Activated naive CD4-positive, alpha-beta T cell treated with anti-CD3 and anti-CD28 coated beads, Interleukin-2, amount 10 ng/mL, durations not matched to agents 7 days and 5 days (primary cell): ENCODE measurements at regions not wholly inside any gene's neighbourhood (a gene's known extent, or its start where the extent isn't known, plus 50 kb on each side); places are given as distances from the start of the nearest gene placed in this dataset.
"Not testable (repeated sequence)": the region's sequence is repeated elsewhere in the genome, so short reads cannot be mapped to it uniquely, and the experiment has no call there.

ENCODE experiments used
- CTCF ChIA-PET: fragments of 350-600 bp; sonication (Branson Sonifier 250); formaldehyde crosslinking; loops from one replicate; lab custom pipeline; 2021; ENCODE audit warnings: antibody characterized with exemption; lab: Charles Lee
- DNase-seq: peaks from one replicate; pipeline ENCODE4 v3.0.0-alpha.2; 2020
- H3K27ac Mint-ChIP-seq: one replicate; pipeline ENCODE4 v1.8.0; 2021; ENCODE audit warnings: mild to moderate bottlenecking, moderate library complexity, mixed read lengths
- H3K27me3 Mint-ChIP-seq: one replicate; pipeline ENCODE4 v1.8.0; 2021; ENCODE audit warnings: mild to moderate bottlenecking, mixed read lengths
- H3K36me3 Mint-ChIP-seq: one replicate; pipeline ENCODE4 v1.8.0; 2021; ENCODE audit warnings: mixed read lengths
- H3K4me1 Mint-ChIP-seq: one replicate; pipeline ENCODE4 v1.8.0; 2021; ENCODE audit warnings: mixed read lengths
- H3K4me3 Mint-ChIP-seq: one replicate; pipeline ENCODE4 v1.8.0; 2021; ENCODE audit warnings: mild to moderate bottlenecking, moderate library complexity, mixed read lengths
- H3K9me3 Mint-ChIP-seq: one replicate; pipeline ENCODE4 v1.8.0; 2021; ENCODE audit warnings: mixed read lengths

- H3K4me1 Mint-ChIP-seq, H3K27ac Mint-ChIP-seq, H3K9me3 Mint-ChIP-seq, CTCF ChIA-PET, DNase-seq, H3K4me3 Mint-ChIP-seq, H3K36me3 Mint-ChIP-seq: not testable (repeated sequence)
- H3K27me3 Mint-ChIP-seq: peaks cover 29% of the 10 kb centered on the region
Measured at GRCh38 chr20:51271289-51271688, 248.4 kb upstream of the KCNG1 start.

GRCh38 chr20:51269671-51270070 lies 246.8 kb upstream of the KCNG1 start:
- no peak for DNase-seq
- Mint-ChIP-seq H3K36me3 (no peaks in the 10 kb centered on the region), H3K4me1 (no peaks in the 10 kb centered on the region), H3K27me3 (peaks cover 15% of the 10 kb centered on the region), H3K27ac (no peak overlapping the region), H3K4me3 (no peak overlapping the region), H3K9me3 (peaks cover 7% of the 10 kb centered on the region)
- CTCF ChIA-PET: interaction anchor here (1.1 kb wide), 1 partner anchor 277 kb away, joined by 4 read pairs; no protein-coding TSS in a partner anchor

- H3K9me3 Mint-ChIP-seq: peaks cover 7% of the 10 kb centered on the region
- H3K4me1 Mint-ChIP-seq: no peaks in the 10 kb centered on the region
- H3K27me3 Mint-ChIP-seq: peaks cover 8% of the 10 kb centered on the region
- CTCF ChIA-PET: no interaction called here
- no peaks in the 10 kb centered on the region for H3K36me3 Mint-ChIP-seq
- DNase-seq: no peak
- H3K27ac Mint-ChIP-seq: no peak overlapping the region
- H3K4me3 Mint-ChIP-seq: no peak overlapping the region
Measured at GRCh38 chr20:51267679-51268078, 244.8 kb upstream of the KCNG1 start.

- Mint-ChIP-seq H3K4me1 (no peaks in the 10 kb centered on the region), H3K36me3 (no peaks in the 10 kb centered on the region), H3K4me3 (no peak overlapping the region), H3K9me3 (peaks cover 7% of the 10 kb centered on the region), H3K27ac (no peak overlapping the region), H3K27me3 (peaks cover 8% of the 10 kb centered on the region)
- DNase-seq: no peak
- CTCF ChIA-PET: interaction anchor here (1.2 kb wide), 1 partner anchor 44 kb away, joined by 3 read pairs; no protein-coding TSS in a partner anchor
Measured at GRCh38 chr20:51266353-51266752, 243.4 kb upstream of the KCNG1 start.

- H3K27ac Mint-ChIP-seq: no peak overlapping the region
- H3K36me3 Mint-ChIP-seq: no peaks in the 10 kb centered on the region
- no peak for DNase-seq
- H3K9me3 Mint-ChIP-seq: peaks cover 7% of the 10 kb centered on the region
- CTCF ChIA-PET: interaction anchor here (0.6 to 1.2 kb wide), 2 partner anchors 43 to 359 kb away, joined by 3 read pairs; no protein-coding TSS in a partner anchor
- H3K4me3 Mint-ChIP-seq: no peak overlapping the region
- H3K27me3 Mint-ChIP-seq: peaks cover 8% of the 10 kb centered on the region
- no peaks in the 10 kb centered on the region for H3K4me1 Mint-ChIP-seq
Measured at GRCh38 chr20:51265361-51265760, 242.5 kb upstream of the KCNG1 start.

GRCh38 chr20:51262240-51262639 lies 239.3 kb upstream of the KCNG1 start:
- Mint-ChIP-seq H3K4me1 (no peaks in the 10 kb centered on the region), H3K27me3 (peaks cover 13% of the 10 kb centered on the region), H3K36me3 (no peaks in the 10 kb centered on the region), H3K9me3 (peaks cover 3% of the 10 kb centered on the region), H3K4me3 (no peak overlapping the region), H3K27ac (no peak overlapping the region)
- no peak for DNase-seq
- CTCF ChIA-PET: no interaction called here

- no peak overlapping the region for H3K27ac Mint-ChIP-seq
- no peaks in the 10 kb centered on the region for H3K9me3 Mint-ChIP-seq
- no peaks in the 10 kb centered on the region for H3K4me1 Mint-ChIP-seq
- H3K36me3 Mint-ChIP-seq: no peaks in the 10 kb centered on the region
- H3K27me3 Mint-ChIP-seq: peaks cover 21% of the 10 kb centered on the region
- CTCF ChIA-PET: no interaction called here
- DNase-seq: no peak
- no peak overlapping the region for H3K4me3 Mint-ChIP-seq
Measured at GRCh38 chr20:51259455-51259854, 236.5 kb upstream of the KCNG1 start.

- H3K9me3 Mint-ChIP-seq: no peaks in the 10 kb centered on the region
- H3K27ac Mint-ChIP-seq: no peak overlapping the region
- CTCF ChIA-PET: no interaction called here
- H3K36me3 Mint-ChIP-seq: no peaks in the 10 kb centered on the region
- peaks cover 24% of the 10 kb centered on the region for H3K27me3 Mint-ChIP-seq
- no peak for DNase-seq
- no peak overlapping the region for H3K4me3 Mint-ChIP-seq
- no peaks in the 10 kb centered on the region for H3K4me1 Mint-ChIP-seq
Measured at GRCh38 chr20:51258582-51259165, 235.8 kb upstream of the KCNG1 start.

- H3K9me3 Mint-ChIP-seq: no peaks in the 10 kb centered on the region
- H3K27me3 Mint-ChIP-seq: peaks cover 22% of the 10 kb centered on the region
- H3K4me1 Mint-ChIP-seq: no peaks in the 10 kb centered on the region
- CTCF ChIA-PET: no interaction called here
- no peak for DNase-seq
- no peaks in the 10 kb centered on the region for H3K36me3 Mint-ChIP-seq
- H3K4me3 Mint-ChIP-seq: no peak overlapping the region
- no peak overlapping the region for H3K27ac Mint-ChIP-seq
Measured at GRCh38 chr20:51255417-51255816, 232.5 kb upstream of the KCNG1 start.

GRCh38 chr20:51253280-51253679 lies 230.4 kb upstream of the KCNG1 start:
- no peak for DNase-seq
- Mint-ChIP-seq H3K36me3 (no peaks in the 10 kb centered on the region), H3K4me3 (no peak overlapping the region), H3K9me3 (no peaks in the 10 kb centered on the region), H3K27me3 (peaks cover 21% of the 10 kb centered on the region), H3K27ac (no peak overlapping the region), H3K4me1 (no peaks in the 10 kb centered on the region)
- CTCF ChIA-PET: no interaction called here

- Mint-ChIP-seq H3K4me3 (no peak overlapping the region), H3K4me1 (no peaks in the 10 kb centered on the region), H3K36me3 (no peaks in the 10 kb centered on the region), H3K27ac (no peak overlapping the region), H3K9me3 (no peaks in the 10 kb centered on the region), H3K27me3 (peaks cover 24% of the 10 kb centered on the region)
- CTCF ChIA-PET: no interaction called here
- DNase-seq: no peak
Measured at GRCh38 chr20:51249781-51250180, 226.9 kb upstream of the KCNG1 start.

- H3K36me3 Mint-ChIP-seq: no peaks in the 10 kb centered on the region
Measured at GRCh38 chr20:51249215-51249614, 226.3 kb upstream of the KCNG1 start.

GRCh38 chr20:51244466-51244865 lies 221.6 kb upstream of the KCNG1 start:
- H3K36me3 Mint-ChIP-seq: no peaks in the 10 kb centered on the region
- no peak overlapping the region for H3K27ac Mint-ChIP-seq
- CTCF ChIA-PET: no interaction called here
- H3K4me1 Mint-ChIP-seq: no peaks in the 10 kb centered on the region
- DNase-seq: no peak
- H3K9me3 Mint-ChIP-seq: peaks cover 8% of the 10 kb centered on the region
- no peak overlapping the region for H3K4me3 Mint-ChIP-seq
- H3K27me3 Mint-ChIP-seq: peaks cover 28% of the 10 kb centered on the region

More at GRCh38 chr20:51249215-51249614, 226.3 kb upstream of the KCNG1 start:
- DNase-seq: no peak
- H3K4me1 Mint-ChIP-seq: no peaks in the 10 kb centered on the region
- no peak overlapping the region for H3K4me3 Mint-ChIP-seq
- H3K9me3 Mint-ChIP-seq: no peaks in the 10 kb centered on the region
- CTCF ChIA-PET: no interaction called here
- peaks cover 22% of the 10 kb centered on the region for H3K27me3 Mint-ChIP-seq
- H3K27ac Mint-ChIP-seq: no peak overlapping the region

- H3K9me3 Mint-ChIP-seq: peaks cover 8% of the 10 kb centered on the region
- CTCF ChIA-PET: no interaction called here
- H3K27ac Mint-ChIP-seq: no peak overlapping the region
- no peaks in the 10 kb centered on the region for H3K4me1 Mint-ChIP-seq
- H3K27me3 Mint-ChIP-seq: peaks cover 27% of the 10 kb centered on the region
- no peaks in the 10 kb centered on the region for H3K36me3 Mint-ChIP-seq
- no peak overlapping the region for H3K4me3 Mint-ChIP-seq
- DNase-seq: no peak
Measured at GRCh38 chr20:51238675-51239305, 215.9 kb upstream of the KCNG1 start.

GRCh38 chr20:51237791-51238190 lies 214.9 kb upstream of the KCNG1 start:
- DNase-seq: no peak
- no peak overlapping the region for H3K27ac Mint-ChIP-seq
- CTCF ChIA-PET: no interaction called here
- peaks cover 2% of the 10 kb centered on the region for H3K9me3 Mint-ChIP-seq
- peaks cover 24% of the 10 kb centered on the region for H3K27me3 Mint-ChIP-seq
- no peaks in the 10 kb centered on the region for H3K4me1 Mint-ChIP-seq
- H3K36me3 Mint-ChIP-seq: no peaks in the 10 kb centered on the region
- no peak overlapping the region for H3K4me3 Mint-ChIP-seq
